Smooth muscle cell (in vitro differentiated cells): ENCODE measurements at regions not wholly inside any gene's neighbourhood (a gene's known extent, or its start where the extent isn't known, plus 50 kb on each side); places are given as distances from the start of the nearest gene placed in this dataset.

Experiments
- DNase-seq: peaks from one replicate; lab custom pipeline; 2025; ENCODE audit not compliant: unreplicated experiment; lab: John Stamatoyannopoulos, UW
- H2AFZ ChIP-seq: fragments of 200-600 bp; sonication (generic); 2 replicates; pipeline ENCODE4 v1.6.0; 2016; ENCODE audit warnings: antibody characterized with exemption, low read depth, mild to moderate bottlenecking
- H3F3A ChIP-seq: fragments of 200-600 bp; sonication (generic); 2 replicates; pipeline ENCODE4 v1.6.0; 2017; ENCODE audit warnings: antibody characterized with exemption, low read depth
- H3K27ac ChIP-seq: fragments of 200-600 bp; sonication (generic); 2 replicates; pipeline ENCODE4 v1.5.1; 2016; ENCODE audit warnings: low read depth, mild to moderate bottlenecking
- H3K27me3 ChIP-seq: fragments of 200-600 bp; sonication (generic); 2 replicates; pipeline ENCODE4 v1.6.1; 2016; ENCODE audit warnings: low read depth, mild to moderate bottlenecking
- H3K36me3 ChIP-seq: fragments of 200-600 bp; sonication (generic); 2 replicates; pipeline ENCODE4 v1.5.1; 2016; ENCODE audit warnings: low read depth
- H3K4me1 ChIP-seq: fragments of 200-600 bp; sonication (generic); 2 replicates; pipeline ENCODE4 v1.5.1; 2016; ENCODE audit warnings: low read depth
- H3K4me2 ChIP-seq: fragments of 200-600 bp; sonication (generic); 2 replicates; pipeline ENCODE4 v1.6.0; 2016; ENCODE audit warnings: mild to moderate bottlenecking
- H3K4me3 ChIP-seq: fragments of 200-600 bp; sonication (generic); 2 replicates; pipeline ENCODE4 v1.5.1; 2016; ENCODE audit warnings: mild to moderate bottlenecking
- H3K79me2 ChIP-seq: fragments of 200-600 bp; sonication (generic); 2 replicates; pipeline ENCODE4 v1.6.0; 2016; ENCODE audit warnings: low read depth, mild to moderate bottlenecking
- H3K9ac ChIP-seq: fragments of 200-600 bp; sonication (generic); 2 replicates; pipeline ENCODE4 v1.6.0; 2016; ENCODE audit warnings: low read depth
- H3K9me3 ChIP-seq: fragments of 200-600 bp; sonication (generic); replicated peaks from 2 replicates; pipeline ENCODE4 v1.5.1; 2016; ENCODE audit warnings: low read depth
- H4K20me1 ChIP-seq: fragments of 200-600 bp; sonication (generic); 2 replicates; pipeline ENCODE4 v1.6.0; 2016; ENCODE audit warnings: low read depth
- CTCF ChIP-seq: fragments of 200-600 bp; sonication (generic); IDR thresholded peaks from 2 replicates; pipeline ENCODE4 v1.5.1; 2017; ENCODE audit warnings: borderline replicate concordance, mild to moderate bottlenecking, antibody characterized with exemption; ENCODE audit not compliant: insufficient read depth, poor library complexity, severe bottlenecking
- WGBS: methylation state at CpG from one replicate; pipeline ENCODE4 v1.1.7; 2016; ENCODE audit warnings: low lambda C conversion rate; 5-methylcytosine and 5-hydroxymethylcytosine counted together

- no peaks in the 10 kb centered on the region for H3F3A ChIP-seq
- WGBS, result 91% methylated on average over 6 of the region's 6 CpGs
- no peaks in the 10 kb centered on the region for H3K79me2 ChIP-seq
- no peaks in the 10 kb centered on the region for H3K27me3 ChIP-seq
- DNase-seq, result no peak
- no peaks in the 10 kb centered on the region for H4K20me1 ChIP-seq
- H3K36me3 ChIP-seq, result no peaks in the 10 kb centered on the region
- H3K9ac ChIP-seq, result no peak overlapping the region
- no peak overlapping the region for H3K27ac ChIP-seq
- H3K4me3 ChIP-seq, result no peak overlapping the region
- TF ChIP-seq CTCF, result no peak
- no peak overlapping the region for H3K4me2 ChIP-seq
- no peak overlapping the region for H2AFZ ChIP-seq
- no peaks in the 10 kb centered on the region for H3K9me3 ChIP-seq
- H3K4me1 ChIP-seq, result no peaks in the 10 kb centered on the region
Measured at GRCh38 chr12:93128332-93128707, 199.2 kb upstream of the EEA1 start.

GRCh38 chr12:93130366-93131054 lies 201.4 kb upstream of the EEA1 start:
- H3K4me1 ChIP-seq, result peaks cover 5% of the 10 kb centered on the region
- WGBS, result 92% methylated on average over 4 of the region's 4 CpGs
- DNase-seq, result no peak

GRCh38 chr12:93133361-93133760 lies 204.3 kb upstream of the EEA1 start:
- 97% methylated on average over 5 of the region's 5 CpGs for WGBS
- H2AFZ ChIP-seq, result no peak overlapping the region
- H3K4me1 ChIP-seq, result peaks cover 10% of the 10 kb centered on the region
- H3K4me2 ChIP-seq, result no peak overlapping the region
- H4K20me1 ChIP-seq, result no peaks in the 10 kb centered on the region
- no peak for DNase-seq
- no peaks in the 10 kb centered on the region for H3K79me2 ChIP-seq
- H3F3A ChIP-seq, result no peaks in the 10 kb centered on the region
- no peaks in the 10 kb centered on the region for H3K27me3 ChIP-seq
- no peak overlapping the region for H3K4me3 ChIP-seq
- H3K9ac ChIP-seq, result no peak overlapping the region
- TF ChIP-seq CTCF, result no peak
- no peak overlapping the region for H3K27ac ChIP-seq
- no peaks in the 10 kb centered on the region for H3K36me3 ChIP-seq
- no peaks in the 10 kb centered on the region for H3K9me3 ChIP-seq

More at GRCh38 chr12:93130366-93131054, 201.4 kb upstream of the EEA1 start:
- Histone ChIP-seq H3K9ac (no peak overlapping the region), H2AFZ (no peak overlapping the region), H3K79me2 (no peaks in the 10 kb centered on the region), H3K36me3 (no peaks in the 10 kb centered on the region), H3K27ac (no peak overlapping the region), H3K27me3 (no peaks in the 10 kb centered on the region), H3K9me3 (no peaks in the 10 kb centered on the region), H3K4me3 (no peak overlapping the region), H4K20me1 (no peaks in the 10 kb centered on the region), H3K4me2 (no peak overlapping the region), H3F3A (no peaks in the 10 kb centered on the region)
- TF ChIP-seq CTCF, result no peak

- no peak overlapping the region for H3K4me2 ChIP-seq
- peaks cover 10% of the 10 kb centered on the region for H3K4me1 ChIP-seq
- no peak for TF ChIP-seq CTCF
- H3K9ac ChIP-seq, result no peak overlapping the region
- H3K27me3 ChIP-seq, result no peaks in the 10 kb centered on the region
- no peaks in the 10 kb centered on the region for H4K20me1 ChIP-seq
- no peak for DNase-seq
- no peaks in the 10 kb centered on the region for H3K9me3 ChIP-seq
- peaks cover 4% of the 10 kb centered on the region for H3F3A ChIP-seq
- 87% methylated on average over 6 of the region's 6 CpGs for WGBS
- no peak overlapping the region for H2AFZ ChIP-seq
- no peaks in the 10 kb centered on the region for H3K79me2 ChIP-seq
- H3K27ac ChIP-seq, result no peak overlapping the region
- H3K4me3 ChIP-seq, result no peak overlapping the region
- no peaks in the 10 kb centered on the region for H3K36me3 ChIP-seq
Measured at GRCh38 chr12:93134175-93134890, 205.2 kb upstream of the EEA1 start.
